GM23338 (cell line): ENCODE measurements at regions not wholly inside any gene's neighbourhood (a gene's known extent, or its start where the extent isn't known, plus 50 kb on each side); places are given as distances from the start of the nearest gene placed in this dataset.

Experiments used
- ATAC-seq: fragments of 200-7000 bp; cut with Tn5 transposase; 3 replicates; pipeline ENCODE4 v1.9.1; 2020
- DNase-seq: peaks from one replicate; pipeline ENCODE4 v3.0.0-alpha.2; 2015; ENCODE audit warnings: low spot score
- H2AFZ ChIP-seq: fragments of 200-600 bp; sonication (generic); 2 replicates; pipeline ENCODE4 v1.8.0; 2016; ENCODE audit warnings: antibody characterized with exemption, mild to moderate bottlenecking, moderate library complexity
- H3F3A ChIP-seq: fragments of 200-600 bp; sonication (generic); replicated peaks from 2 replicates; pipeline ENCODE4 v1.8.0; 2017; ENCODE audit warnings: antibody characterized with exemption, mixed run types, low read depth
- H3K27ac ChIP-seq: fragments of 200-600 bp; sonication (generic); 2 replicates; pipeline ENCODE4 v1.6.1; 2016; ENCODE audit warnings: low read depth
- H3K27me3 ChIP-seq: fragments of 200-600 bp; sonication (generic); 2 replicates; pipeline ENCODE4 v1.8.0; 2016; ENCODE audit warnings: mild to moderate bottlenecking, mixed run types, moderate library complexity; ENCODE audit not compliant: insufficient read depth
- H3K36me3 ChIP-seq: fragments of 200-600 bp; sonication (generic); 2 replicates; pipeline ENCODE4 v1.8.0; 2016; ENCODE audit warnings: mild to moderate bottlenecking; ENCODE audit not compliant: insufficient read depth
- H3K4me1 ChIP-seq: fragments of 200-600 bp; sonication (generic); 2 replicates; pipeline ENCODE4 v1.8.0; 2016; ENCODE audit warnings: mild to moderate bottlenecking, moderate library complexity; ENCODE audit not compliant: insufficient read depth
- H3K4me2 ChIP-seq: fragments of 200-600 bp; sonication (generic); 2 replicates; pipeline ENCODE4 v1.7.1; 2017; ENCODE audit warnings: mixed run types
- H3K4me3 ChIP-seq: fragments of 200-600 bp; sonication (generic); 2 replicates; pipeline ENCODE4 v1.6.1; 2016; ENCODE audit warnings: mixed run types
- H3K79me2 ChIP-seq: fragments of 200-600 bp; sonication (generic); replicated peaks from 2 replicates; pipeline ENCODE4 v1.8.0; 2017; ENCODE audit warnings: mild to moderate bottlenecking; ENCODE audit not compliant: insufficient read depth
- H3K9me2 ChIP-seq: fragments of 200-600 bp; sonication (generic); 2 replicates; pipeline ENCODE4 v1.8.0; 2017; ENCODE audit not compliant: insufficient read depth
- H4K20me1 ChIP-seq: fragments of 200-600 bp; sonication (generic); replicated peaks from 2 replicates; pipeline ENCODE4 v1.8.0; 2017; ENCODE audit warnings: mild to moderate bottlenecking; ENCODE audit not compliant: insufficient read depth
- H3K27ac Mint-ChIP-seq: 2 replicates; pipeline ENCODE4 v1.8.0; 2020; ENCODE audit warnings: inconsistent platforms, mild to moderate bottlenecking, moderate library complexity, mixed read lengths
- H3K27me3 Mint-ChIP-seq: 3 replicates; pipeline ENCODE4 v1.8.0; 2022; ENCODE audit warnings: low read depth, mild to moderate bottlenecking, moderate library complexity, mixed read lengths, inconsistent platforms; ENCODE audit not compliant: insufficient read depth, poor library complexity
- H3K36me3 Mint-ChIP-seq: 3 replicates; pipeline ENCODE4 v1.8.0; 2021; ENCODE audit warnings: low read depth, mild to moderate bottlenecking, inconsistent platforms, moderate library complexity, mixed read lengths
- H3K4me1 Mint-ChIP-seq: 3 replicates; pipeline ENCODE4 v1.8.0; 2020; ENCODE audit warnings: mild to moderate bottlenecking, inconsistent platforms, mixed read lengths
- H3K4me3 Mint-ChIP-seq: 3 replicates; pipeline ENCODE4 v1.8.0; 2021; ENCODE audit warnings: moderate library complexity, mild to moderate bottlenecking, inconsistent platforms, mixed read lengths
- H3K9me3 Mint-ChIP-seq: 3 replicates; pipeline ENCODE4 v1.8.0; 2020; ENCODE audit warnings: moderate library complexity, mild to moderate bottlenecking, inconsistent platforms, mixed read lengths
- CREB1 ChIP-seq: fragments of 250-450 bp; sonication (Bioruptor Pico); IDR thresholded peaks from 2 replicates; pipeline ENCODE4 v1.5.0; 2020; ENCODE audit warnings: low read depth, mild to moderate bottlenecking, moderate library complexity
- EZH2 ChIP-seq: fragments of 200-600 bp; sonication (generic); IDR thresholded peaks from one replicate; pipeline ENCODE4 v1.8.0; 2017; ENCODE audit warnings: antibody characterized with exemption, mild to moderate bottlenecking, low read depth; ENCODE audit not compliant: unreplicated experiment
- EZH2phosphoT487 ChIP-seq: fragments of 200-600 bp; sonication (generic); IDR thresholded peaks from one replicate; pipeline ENCODE4 v1.8.1; 2018; ENCODE audit warnings: antibody characterized with exemption; ENCODE audit not compliant: unreplicated experiment
- JUNB ChIP-seq: IDR thresholded peaks from one replicate; pipeline ENCODE4 v1.6.1; 2016; ENCODE audit warnings: antibody characterized with exemption; ENCODE audit not compliant: unreplicated experiment
- NANOG ChIP-seq: IDR thresholded peaks from 2 replicates; pipeline ENCODE4 v1.6.1; 2016; ENCODE audit warnings: antibody characterized with exemption, borderline replicate concordance
- POLR2AphosphoS5 ChIP-seq: IDR thresholded peaks from 2 replicates; pipeline ENCODE4 v1.6.1; 2016; ENCODE audit warnings: antibody characterized with exemption, low read depth
- STAT1 ChIP-seq: IDR thresholded peaks from one replicate; pipeline ENCODE4 v1.6.1; 2016; ENCODE audit warnings: antibody characterized with exemption; ENCODE audit not compliant: unreplicated experiment
- ZNF114 ChIP-seq: fragments of 250-450 bp; sonication (Bioruptor Pico); IDR thresholded peaks from 2 replicates; pipeline ENCODE4 v1.5.0; 2020; ENCODE audit warnings: mild to moderate bottlenecking, moderate library complexity
- ZNF331 ChIP-seq: fragments of 250-450 bp; sonication (Bioruptor Pico); IDR thresholded peaks from 2 replicates; pipeline ENCODE4 v1.5.0; 2020; ENCODE audit warnings: low read depth, mild to moderate bottlenecking, moderate library complexity
- TF ChIP-seq, protein P1 (sequence below): IDR thresholded peaks from one replicate; pipeline ENCODE4 v1.6.1; 2018; ENCODE audit warnings: antibody characterized with exemption; ENCODE audit not compliant: unreplicated experiment
- TF ChIP-seq, protein P2 (sequence below): IDR thresholded peaks from 2 replicates; pipeline ENCODE4 v1.6.1; 2016; ENCODE audit warnings: antibody characterized with exemption
- TF ChIP-seq, protein P3 (sequence below), 2 experiments: fragments of 200-600 bp in 1 of 2; sonication (generic) in 1 of 2; conservative IDR thresholded peaks; 2 replicates each; pipeline versions ENCODE4 v1.5.1 to v1.6.1; 2016 to 2017; ENCODE audit warnings: antibody characterized with exemption in 2 of 2, low read depth in 2 of 2, mild to moderate bottlenecking in 2 of 2, moderate library complexity in 1 of 2

DNA sequence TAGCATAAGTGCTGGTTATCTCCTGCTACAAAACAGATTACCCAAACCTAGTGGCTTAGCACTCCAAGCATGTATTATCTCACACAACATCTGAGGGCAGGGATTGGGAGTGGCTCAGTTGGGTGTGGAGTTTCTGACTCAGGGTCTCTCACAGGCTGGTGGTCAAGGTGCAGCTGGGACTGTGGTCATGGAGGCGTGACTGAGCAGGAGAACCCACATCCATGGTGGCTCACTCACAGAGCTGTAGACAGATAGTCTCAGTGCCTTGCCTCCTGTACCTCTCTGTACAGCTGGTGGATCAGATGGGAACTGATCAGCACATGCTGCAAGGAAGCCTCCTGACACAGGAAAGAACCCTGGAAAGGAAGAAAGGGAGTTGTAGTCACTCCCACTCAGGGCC lies 83.1 kb upstream of the CST7 start:
- no peaks in the 10 kb centered on the region for H4K20me1 ChIP-seq
- H3K9me3 Mint-ChIP-seq, result peaks cover 43% of the 10 kb centered on the region
- H3K4me3 ChIP-seq, result no peak overlapping the region
- no peaks in the 10 kb centered on the region for H3K27me3 Mint-ChIP-seq
- H3K4me1 Mint-ChIP-seq, result no peaks in the 10 kb centered on the region
- no peak overlapping the region for H3K4me3 Mint-ChIP-seq
- no peak overlapping the region for H2AFZ ChIP-seq
- H3K4me1 ChIP-seq, result no peaks in the 10 kb centered on the region
- H3K79me2 ChIP-seq, result no peaks in the 10 kb centered on the region
- H3K27ac ChIP-seq, result no peak overlapping the region
- TF ChIP-seq, protein P1, sequence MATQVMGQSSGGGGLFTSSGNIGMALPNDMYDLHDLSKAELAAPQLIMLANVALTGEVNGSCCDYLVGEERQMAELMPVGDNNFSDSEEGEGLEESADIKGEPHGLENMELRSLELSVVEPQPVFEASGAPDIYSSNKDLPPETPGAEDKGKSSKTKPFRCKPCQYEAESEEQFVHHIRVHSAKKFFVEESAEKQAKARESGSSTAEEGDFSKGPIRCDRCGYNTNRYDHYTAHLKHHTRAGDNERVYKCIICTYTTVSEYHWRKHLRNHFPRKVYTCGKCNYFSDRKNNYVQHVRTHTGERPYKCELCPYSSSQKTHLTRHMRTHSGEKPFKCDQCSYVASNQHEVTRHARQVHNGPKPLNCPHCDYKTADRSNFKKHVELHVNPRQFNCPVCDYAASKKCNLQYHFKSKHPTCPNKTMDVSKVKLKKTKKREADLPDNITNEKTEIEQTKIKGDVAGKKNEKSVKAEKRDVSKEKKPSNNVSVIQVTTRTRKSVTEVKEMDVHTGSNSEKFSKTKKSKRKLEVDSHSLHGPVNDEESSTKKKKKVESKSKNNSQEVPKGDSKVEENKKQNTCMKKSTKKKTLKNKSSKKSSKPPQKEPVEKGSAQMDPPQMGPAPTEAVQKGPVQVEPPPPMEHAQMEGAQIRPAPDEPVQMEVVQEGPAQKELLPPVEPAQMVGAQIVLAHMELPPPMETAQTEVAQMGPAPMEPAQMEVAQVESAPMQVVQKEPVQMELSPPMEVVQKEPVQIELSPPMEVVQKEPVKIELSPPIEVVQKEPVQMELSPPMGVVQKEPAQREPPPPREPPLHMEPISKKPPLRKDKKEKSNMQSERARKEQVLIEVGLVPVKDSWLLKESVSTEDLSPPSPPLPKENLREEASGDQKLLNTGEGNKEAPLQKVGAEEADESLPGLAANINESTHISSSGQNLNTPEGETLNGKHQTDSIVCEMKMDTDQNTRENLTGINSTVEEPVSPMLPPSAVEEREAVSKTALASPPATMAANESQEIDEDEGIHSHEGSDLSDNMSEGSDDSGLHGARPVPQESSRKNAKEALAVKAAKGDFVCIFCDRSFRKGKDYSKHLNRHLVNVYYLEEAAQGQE, result no peak
- TF ChIP-seq JUNB (no peak), EZH2 (no peak), ZNF114 (no peak), STAT1 (no peak)
- DNase-seq, result no peak
- no peaks in the 10 kb centered on the region; the same call in 1 of the 2 replicates for H3K36me3 ChIP-seq
- no peaks in the 10 kb centered on the region for H3K9me2 ChIP-seq
- no peak for ATAC-seq
- H3F3A ChIP-seq, result no peaks in the 10 kb centered on the region
- H3K4me2 ChIP-seq, result no peak overlapping the region
- no peaks in the 10 kb centered on the region for H3K27me3 ChIP-seq
- H3K27ac Mint-ChIP-seq, result no peak overlapping the region
- peaks cover 20% of the 10 kb centered on the region for H3K36me3 Mint-ChIP-seq

DNA sequence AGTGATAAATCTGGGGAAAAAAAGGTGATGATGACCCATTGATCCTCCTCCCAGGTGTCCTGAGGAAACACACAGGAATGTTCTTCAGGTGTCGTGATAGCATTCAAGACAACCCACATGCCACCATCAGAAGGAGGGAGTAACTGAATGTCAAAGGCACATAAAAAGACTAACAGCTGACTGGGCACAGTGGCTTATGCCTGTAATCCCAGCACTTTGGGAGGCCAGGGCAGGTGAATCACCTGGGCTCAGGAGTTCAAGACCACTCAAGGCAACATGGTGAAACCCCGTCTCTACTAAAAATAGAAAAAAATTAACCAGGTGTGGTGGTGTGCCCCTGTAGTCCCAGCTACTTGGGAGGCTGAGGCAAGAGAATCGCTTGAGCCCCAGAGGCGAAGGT lies 82.3 kb upstream of the CST7 start:
- H2AFZ ChIP-seq, result no peak overlapping the region
- H3K79me2 ChIP-seq, result no peaks in the 10 kb centered on the region
- DNase-seq (no peak), ATAC-seq (no peak)
- H3K27ac ChIP-seq, result no peak overlapping the region
- peaks cover 43% of the 10 kb centered on the region for H3K9me3 Mint-ChIP-seq
- no peaks in the 10 kb centered on the region for H3K27me3 Mint-ChIP-seq
- no peaks in the 10 kb centered on the region; the same call in 1 of the 2 replicates for H3K36me3 ChIP-seq
- peaks cover 20% of the 10 kb centered on the region for H3K36me3 Mint-ChIP-seq
- no peak overlapping the region for H3K4me3 ChIP-seq
- H3K27me3 ChIP-seq, result no peaks in the 10 kb centered on the region
- H3K4me1 Mint-ChIP-seq, result no peaks in the 10 kb centered on the region
- H3K9me2 ChIP-seq, result no peaks in the 10 kb centered on the region
- no peaks in the 10 kb centered on the region for H3K4me1 ChIP-seq
- H3K27ac Mint-ChIP-seq, result no peak overlapping the region
- no peaks in the 10 kb centered on the region for H3F3A ChIP-seq
- no peak overlapping the region for H3K4me3 Mint-ChIP-seq
- H4K20me1 ChIP-seq, result no peaks in the 10 kb centered on the region
- H3K4me2 ChIP-seq, result no peak overlapping the region
- no peak for TF ChIP-seq NANOG
- TF ChIP-seq ZNF331 (CRISPR knock-in tag), result no peak
- TF ChIP-seq EZH2, result no peak
- TF ChIP-seq EZH2phosphoT487, result no peak
- TF ChIP-seq, protein P1, result no peak
- no peak for TF ChIP-seq POLR2AphosphoS5
- TF ChIP-seq, protein P2, sequence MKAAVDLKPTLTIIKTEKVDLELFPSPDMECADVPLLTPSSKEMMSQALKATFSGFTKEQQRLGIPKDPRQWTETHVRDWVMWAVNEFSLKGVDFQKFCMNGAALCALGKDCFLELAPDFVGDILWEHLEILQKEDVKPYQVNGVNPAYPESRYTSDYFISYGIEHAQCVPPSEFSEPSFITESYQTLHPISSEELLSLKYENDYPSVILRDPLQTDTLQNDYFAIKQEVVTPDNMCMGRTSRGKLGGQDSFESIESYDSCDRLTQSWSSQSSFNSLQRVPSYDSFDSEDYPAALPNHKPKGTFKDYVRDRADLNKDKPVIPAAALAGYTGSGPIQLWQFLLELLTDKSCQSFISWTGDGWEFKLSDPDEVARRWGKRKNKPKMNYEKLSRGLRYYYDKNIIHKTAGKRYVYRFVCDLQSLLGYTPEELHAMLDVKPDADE, result no peak
- TF ChIP-seq CREB1, result no peak
- TF ChIP-seq, protein P3, sequence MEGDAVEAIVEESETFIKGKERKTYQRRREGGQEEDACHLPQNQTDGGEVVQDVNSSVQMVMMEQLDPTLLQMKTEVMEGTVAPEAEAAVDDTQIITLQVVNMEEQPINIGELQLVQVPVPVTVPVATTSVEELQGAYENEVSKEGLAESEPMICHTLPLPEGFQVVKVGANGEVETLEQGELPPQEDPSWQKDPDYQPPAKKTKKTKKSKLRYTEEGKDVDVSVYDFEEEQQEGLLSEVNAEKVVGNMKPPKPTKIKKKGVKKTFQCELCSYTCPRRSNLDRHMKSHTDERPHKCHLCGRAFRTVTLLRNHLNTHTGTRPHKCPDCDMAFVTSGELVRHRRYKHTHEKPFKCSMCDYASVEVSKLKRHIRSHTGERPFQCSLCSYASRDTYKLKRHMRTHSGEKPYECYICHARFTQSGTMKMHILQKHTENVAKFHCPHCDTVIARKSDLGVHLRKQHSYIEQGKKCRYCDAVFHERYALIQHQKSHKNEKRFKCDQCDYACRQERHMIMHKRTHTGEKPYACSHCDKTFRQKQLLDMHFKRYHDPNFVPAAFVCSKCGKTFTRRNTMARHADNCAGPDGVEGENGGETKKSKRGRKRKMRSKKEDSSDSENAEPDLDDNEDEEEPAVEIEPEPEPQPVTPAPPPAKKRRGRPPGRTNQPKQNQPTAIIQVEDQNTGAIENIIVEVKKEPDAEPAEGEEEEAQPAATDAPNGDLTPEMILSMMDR (conservative IDR thresholded peaks at IDR 0.05; ENCODE audit: low read depth in 2 of 2), result no peak
- TF ChIP-seq STAT1, result no peak
